H9 (cell line): ENCODE measurements at regions not wholly inside any gene's neighbourhood (a gene's known extent, or its start where the extent isn't known, plus 50 kb on each side); places are given as distances from the start of the nearest gene placed in this dataset.

Experiments used
- DNase-seq: peaks from one replicate; pipeline ENCODE4 v3.0.0-alpha.2; 2017
- H2AFZ ChIP-seq: one replicate; pipeline ENCODE4 v1.6.1; 2013; ENCODE audit warnings: mild to moderate bottlenecking, low read length, control low read depth, moderate library complexity
- H2AK5ac ChIP-seq: 2 replicates; pipeline ENCODE4 v1.6.1; 2013; ENCODE audit warnings: low read length, control low read depth, mixed read lengths; ENCODE audit not compliant: insufficient read length
- H2BK120ac ChIP-seq: one replicate; pipeline ENCODE4 v1.6.1; 2013; ENCODE audit warnings: low read depth, mild to moderate bottlenecking, low read length, control low read depth, inconsistent platforms; ENCODE audit not compliant: poor library complexity, severe bottlenecking
- H2BK12ac ChIP-seq: 2 replicates; pipeline ENCODE4 v1.6.1; 2013; ENCODE audit warnings: low read length, control low read depth, mixed read lengths, low read depth; ENCODE audit not compliant: insufficient read length
- H2BK15ac ChIP-seq: 2 replicates; pipeline ENCODE4 v1.6.1; 2013; ENCODE audit warnings: low read depth, low read length, control low read depth
- H2BK20ac ChIP-seq: one replicate; pipeline ENCODE4 v1.6.1; 2013; ENCODE audit warnings: low read depth, mild to moderate bottlenecking, low read length, control low read depth, inconsistent platforms; ENCODE audit not compliant: poor library complexity, severe bottlenecking
- H2BK5ac ChIP-seq: 2 replicates; pipeline ENCODE4 v1.6.1; 2013; ENCODE audit warnings: low read length, control low read depth, mixed read lengths; ENCODE audit not compliant: insufficient read length
- H3K14ac ChIP-seq: 2 replicates; pipeline ENCODE4 v1.6.1; 2013; ENCODE audit warnings: low read length, control low read depth; ENCODE audit not compliant: insufficient read depth
- H3K18ac ChIP-seq: 2 replicates; pipeline ENCODE4 v1.6.1; 2013; ENCODE audit warnings: low read depth, mild to moderate bottlenecking, mixed read lengths, low read length, control low read depth; ENCODE audit not compliant: insufficient read length
- H3K23ac ChIP-seq: 2 replicates; pipeline ENCODE4 v1.6.1; 2013; ENCODE audit warnings: low read length, control low read depth, mixed read lengths, low read depth; ENCODE audit not compliant: insufficient read length
- H3K23me2 ChIP-seq: 2 replicates; pipeline ENCODE4 v1.6.1; 2013; ENCODE audit warnings: low read depth, mild to moderate bottlenecking, mixed read lengths, low read length, control low read depth; ENCODE audit not compliant: insufficient read length, poor library complexity, severe bottlenecking
- H3K27ac ChIP-seq: 2 replicates; pipeline ENCODE4 v1.5.1; 2013; ENCODE audit warnings: low read length, control low read depth, mixed read lengths, low read depth; ENCODE audit not compliant: insufficient read length
- H3K27me3 ChIP-seq: 2 replicates; pipeline ENCODE4 v1.6.1; 2013; ENCODE audit warnings: low read length, control low read depth, inconsistent platforms; ENCODE audit not compliant: insufficient read depth
- H3K4ac ChIP-seq: 2 replicates; pipeline ENCODE4 v1.6.1; 2013; ENCODE audit warnings: low read depth, mild to moderate bottlenecking, control low read depth, inconsistent platforms, low read length, moderate library complexity
- H3K4me1 ChIP-seq: 2 replicates; pipeline ENCODE4 v1.6.1; 2013; ENCODE audit warnings: low read length, control low read depth, inconsistent platforms; ENCODE audit not compliant: insufficient read depth
- H3K4me2 ChIP-seq: 2 replicates; pipeline ENCODE4 v1.6.1; 2013; ENCODE audit warnings: low read length, control low read depth, mixed read lengths; ENCODE audit not compliant: insufficient read length, insufficient read depth
- H3K56ac ChIP-seq: 2 replicates; pipeline ENCODE4 v1.6.1; 2013; ENCODE audit warnings: low read depth, mild to moderate bottlenecking, mixed read lengths, low read length, control low read depth; ENCODE audit not compliant: insufficient read length
- H3K79me1 ChIP-seq: 2 replicates; pipeline ENCODE4 v1.6.1; 2013; ENCODE audit warnings: low read depth, mild to moderate bottlenecking, moderate library complexity, low read length, control low read depth, inconsistent platforms; ENCODE audit not compliant: insufficient read depth, poor library complexity, severe bottlenecking
- H3K79me2 ChIP-seq: 2 replicates; pipeline ENCODE4 v1.6.1; 2013; ENCODE audit warnings: low read length, control low read depth, inconsistent platforms; ENCODE audit not compliant: insufficient read depth
- H3K9ac ChIP-seq: 2 replicates; pipeline ENCODE4 v1.6.1; 2013; ENCODE audit warnings: low read length, control low read depth, mixed read lengths; ENCODE audit not compliant: insufficient read length; ENCODE audit errors: extremely low read depth
- H3K9me3 ChIP-seq: one replicate; pipeline ENCODE4 v1.6.1; 2013; ENCODE audit warnings: low read depth, low read length, inconsistent platforms; ENCODE audit not compliant: control insufficient read depth
- H3T11ph ChIP-seq: one replicate; pipeline ENCODE4 v1.6.1; 2013; ENCODE audit warnings: mild to moderate bottlenecking, low read length, control low read depth, inconsistent platforms
- H4K20me1 ChIP-seq: one replicate; pipeline ENCODE4 v1.6.1; 2013; ENCODE audit not compliant: control insufficient read depth, insufficient read length, insufficient read depth
- H4K5ac ChIP-seq: 2 replicates; pipeline ENCODE4 v1.6.1; 2013; ENCODE audit warnings: low read depth, mild to moderate bottlenecking, mixed read lengths, low read length, control low read depth; ENCODE audit not compliant: insufficient read length
- H4K8ac ChIP-seq: replicated peaks from 2 replicates; pipeline ENCODE4 v1.6.1; 2013; ENCODE audit warnings: low read length, control low read depth, mixed read lengths, low read depth; ENCODE audit not compliant: insufficient read length
- H4K91ac ChIP-seq: 2 replicates; pipeline ENCODE4 v1.6.1; 2013; ENCODE audit warnings: low read depth, mild to moderate bottlenecking, moderate library complexity, mixed read lengths, low read length, control low read depth; ENCODE audit not compliant: insufficient read length
- H3K27ac Mint-ChIP-seq, 3 experiments: 2 replicates in 2 of 3; 3 replicates in 1 of 3; pipeline ENCODE4 v1.8.0; 2020 to 2021; ENCODE audit warnings: mixed read lengths in 3 of 3, mild to moderate bottlenecking in 1 of 3, moderate library complexity in 1 of 3
- H3K27me3 Mint-ChIP-seq: 2 replicates; pipeline ENCODE4 v1.8.0; 2021; ENCODE audit warnings: low read depth, mild to moderate bottlenecking, moderate library complexity, mixed read lengths
- H3K36me3 Mint-ChIP-seq, 3 experiments: 2 replicates in 2 of 3; 3 replicates in 1 of 3; pipeline ENCODE4 v1.8.0; 2020 to 2021; ENCODE audit warnings: low read depth in 3 of 3, mixed read lengths in 3 of 3; ENCODE audit not compliant: insufficient read depth in 1 of 3
- H3K4me1 Mint-ChIP-seq, 2 experiments: 2 replicates each; pipeline ENCODE4 v1.8.0; 2020; ENCODE audit warnings: mixed read lengths in 2 of 2
- H3K4me3 Mint-ChIP-seq, 2 experiments: 2 replicates in 1 of 2; 3 replicates in 1 of 2; pipeline ENCODE4 v1.8.0; 2020 to 2021; ENCODE audit warnings: mild to moderate bottlenecking in 2 of 2, mixed read lengths in 2 of 2, moderate library complexity in 1 of 2
- H3K9me3 Mint-ChIP-seq, 2 experiments: 2 replicates in 1 of 2; 3 replicates in 1 of 2; pipeline ENCODE4 v1.8.0; 2020; ENCODE audit warnings: mild to moderate bottlenecking in 2 of 2, mixed read lengths in 2 of 2, moderate library complexity in 1 of 2
- CTCF ChIP-seq: fragments of 200-600 bp; sonication (generic); conservative IDR thresholded peaks from 3 replicates; pipeline ENCODE4 v1.8.0; 2021; ENCODE audit warnings: antibody characterized with exemption, mild to moderate bottlenecking
- WGBS: extraction: QIAGEN DNeasy Blood & Tissue Kit; methylation state at CpG from one replicate; pipeline ENCODE4 v1.1.7; 2013; ENCODE audit warnings: missing lambda C conversion rate, low lambda C conversion rate, mixed read lengths; ENCODE audit not compliant: insufficient read length; ENCODE audit errors: extremely low coverage; 5-methylcytosine and 5-hydroxymethylcytosine counted together

DNA sequence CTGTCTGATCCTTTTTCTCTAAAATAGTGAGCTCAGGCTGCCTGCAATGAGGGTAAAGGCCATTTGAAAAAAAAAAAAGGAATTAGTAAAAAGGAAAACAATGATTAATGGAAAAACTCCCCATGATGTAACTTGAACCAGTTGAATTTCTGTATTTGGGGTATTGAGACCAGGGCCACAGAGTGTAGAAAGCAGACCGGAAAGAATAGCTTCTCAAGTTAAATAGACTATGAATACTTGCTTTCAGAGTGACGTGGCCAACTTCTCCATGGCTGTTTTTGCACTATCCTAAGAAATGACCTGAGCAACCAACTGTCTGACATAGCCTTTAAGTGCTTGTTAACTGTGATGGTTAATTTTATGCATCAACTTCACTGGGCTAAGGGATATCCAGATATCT lies 222.1 kb upstream of the INTU start:
- Histone ChIP-seq H2AFZ (no peak overlapping the region), H3K27ac (no peak overlapping the region), H3K14ac (no peak overlapping the region), H3K23ac (no peak overlapping the region), H2BK20ac (no peak overlapping the region), H2BK5ac (no peak overlapping the region), H2BK15ac (no peak overlapping the region), H3K4me1 (no peaks in the 10 kb centered on the region; the same call in 1 of the 2 replicates), H3K23me2 (no peaks in the 10 kb centered on the region), H4K5ac (no peak overlapping the region), H3K27me3 (no peaks in the 10 kb centered on the region), H4K8ac (no peak overlapping the region), H4K20me1 (no peaks in the 10 kb centered on the region), H3K4me2 (no peak overlapping the region), H4K91ac (no peak overlapping the region), H3K79me1 (no peaks in the 10 kb centered on the region), H3K56ac (no peak overlapping the region), H2BK120ac (no peak overlapping the region), H2AK5ac (no peak overlapping the region), H3K79me2 (no peaks in the 10 kb centered on the region), H3K9me3 (peaks cover 20% of the 10 kb centered on the region), H2BK12ac (no peak overlapping the region), H3K9ac (no peak overlapping the region), H3T11ph (no peak overlapping the region), H3K4ac (no peak overlapping the region), H3K18ac (no peak overlapping the region)
- no peak overlapping the region for H3K4me3 Mint-ChIP-seq
- H3K4me1 Mint-ChIP-seq: 0 out of 4 replicates have a peak, but pooled peaks cover 0 to 2% of the 10 kb centered on the region in 2 experiments
- no peaks in the 10 kb centered on the region for H3K27me3 Mint-ChIP-seq
- DNase-seq: no peak
- no peak for TF ChIP-seq CTCF
- peaks cover 28 to 39% (median 33%) of the 10 kb centered on the region in 3 experiments for H3K36me3 Mint-ChIP-seq
- no CpG with 5 or more reads among the region's 2 CpGs for WGBS
- H3K9me3 Mint-ChIP-seq: peaks cover 31 to 38% of the 10 kb centered on the region in 2 experiments
- no peak overlapping the region for H3K27ac Mint-ChIP-seq
